HG02840 (cell line): ENCODE measurements at regions not wholly inside any gene's neighbourhood (a gene's known extent, or its start where the extent isn't known, plus 50 kb on each side); places are given as distances from the start of the nearest gene placed in this dataset.
"Not testable (repeated sequence)": the region's sequence is repeated elsewhere in the genome, so short reads cannot be mapped to it uniquely, and the experiment has no call there.

Source experiments
- ATAC-seq: cut with Tn5 transposase; IDR thresholded peaks from one replicate; pipeline ENCODE4 v1.9.1; 2021; ENCODE audit warnings: mild to moderate bottlenecking, moderate library complexity, moderate number of reproducible peaks; ENCODE audit not compliant: unreplicated experiment, low FRiP score

DNA sequence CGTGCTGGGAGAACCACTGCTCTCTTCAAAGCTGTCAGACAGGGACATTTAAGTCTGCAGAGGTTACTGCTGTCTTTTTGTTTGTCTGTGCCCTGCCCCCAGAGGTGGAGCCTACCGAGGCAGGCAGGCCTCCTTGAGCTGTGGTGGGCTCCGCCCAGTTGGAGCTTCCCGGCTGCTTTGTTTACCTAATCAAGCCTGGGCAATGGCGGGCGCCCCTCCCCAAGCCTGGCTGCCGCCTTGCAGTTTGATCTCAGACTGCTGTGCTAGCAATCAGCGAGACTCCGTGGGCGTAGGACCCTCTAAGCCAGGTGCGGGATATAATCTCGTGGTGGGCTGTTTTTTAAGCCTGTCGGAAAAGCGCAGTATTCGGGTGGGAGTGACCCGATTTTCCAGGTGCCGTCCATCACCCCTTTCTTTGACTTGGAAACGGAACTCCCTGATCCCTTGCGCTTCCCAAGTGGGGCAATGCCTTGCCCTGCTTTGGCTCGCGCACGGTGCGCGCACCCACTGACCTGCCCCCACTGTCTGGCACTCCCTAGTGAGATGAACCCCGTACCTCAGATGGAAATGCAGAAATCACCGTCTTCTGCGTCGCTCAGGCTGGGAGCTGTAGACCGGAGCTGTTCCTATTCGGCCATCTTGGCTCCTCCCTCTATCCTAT lies 617.0 kb downstream of the ADCYAP1 start:
- not testable (repeated sequence) for ATAC-seq

DNA sequence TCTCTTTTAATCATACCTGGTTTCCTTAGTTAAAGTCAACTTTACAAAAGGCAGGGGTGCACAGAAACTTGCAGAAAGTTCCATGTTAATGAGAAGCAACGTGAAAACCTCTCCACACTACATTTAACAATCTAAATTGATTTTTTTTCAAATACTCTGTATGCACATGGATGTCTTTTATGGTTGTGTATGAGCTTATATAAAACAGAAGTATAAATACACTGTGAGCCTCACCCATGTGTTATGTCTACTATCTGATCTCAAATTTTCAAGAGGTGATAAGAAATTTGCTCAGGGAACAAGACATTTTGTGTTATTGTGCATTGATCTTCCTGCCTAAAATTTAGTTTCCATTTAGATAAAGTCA lies 617.6 kb downstream of the ADCYAP1 start:
- no peak for ATAC-seq

- ATAC-seq = no peak
Measured at GRCh38 chr18:1526991-1527390, 622.3 kb downstream of the ADCYAP1 start.

DNA sequence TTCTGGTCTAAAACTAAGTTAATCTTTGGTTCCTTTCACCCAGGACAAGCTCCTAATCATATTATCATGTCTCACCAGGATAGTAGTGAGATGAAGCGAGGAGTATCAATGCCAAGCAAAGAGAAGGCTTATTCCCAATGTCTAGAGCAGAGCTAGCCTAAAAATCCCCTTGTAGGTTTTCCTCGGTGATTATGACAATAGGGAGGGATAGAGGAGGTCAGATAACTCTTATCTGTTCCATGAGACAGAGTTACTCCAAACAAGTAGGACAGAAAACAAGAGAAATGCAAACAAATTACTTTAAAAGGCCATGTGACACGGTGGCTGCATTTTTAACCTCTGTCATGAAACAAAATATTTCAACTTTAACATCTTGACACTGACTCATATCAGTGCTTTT lies 623.1 kb downstream of the ADCYAP1 start:
- ATAC-seq = no peak

- ATAC-seq = no peak
Measured at GRCh38 chr18:1528447-1528846, 623.8 kb downstream of the ADCYAP1 start.

GRCh38 chr18:1528964-1529509 lies 624.4 kb downstream of the ADCYAP1 start:
- no peak for ATAC-seq

GRCh38 chr18:1530650-1531049 lies 626.0 kb downstream of the ADCYAP1 start:
- ATAC-seq = no peak

GRCh38 chr18:1539276-1539675 lies 634.6 kb downstream of the ADCYAP1 start:
- no peak for ATAC-seq

- no peak for ATAC-seq
Measured at GRCh38 chr18:1541478-1541877, 636.8 kb downstream of the ADCYAP1 start.

DNA sequence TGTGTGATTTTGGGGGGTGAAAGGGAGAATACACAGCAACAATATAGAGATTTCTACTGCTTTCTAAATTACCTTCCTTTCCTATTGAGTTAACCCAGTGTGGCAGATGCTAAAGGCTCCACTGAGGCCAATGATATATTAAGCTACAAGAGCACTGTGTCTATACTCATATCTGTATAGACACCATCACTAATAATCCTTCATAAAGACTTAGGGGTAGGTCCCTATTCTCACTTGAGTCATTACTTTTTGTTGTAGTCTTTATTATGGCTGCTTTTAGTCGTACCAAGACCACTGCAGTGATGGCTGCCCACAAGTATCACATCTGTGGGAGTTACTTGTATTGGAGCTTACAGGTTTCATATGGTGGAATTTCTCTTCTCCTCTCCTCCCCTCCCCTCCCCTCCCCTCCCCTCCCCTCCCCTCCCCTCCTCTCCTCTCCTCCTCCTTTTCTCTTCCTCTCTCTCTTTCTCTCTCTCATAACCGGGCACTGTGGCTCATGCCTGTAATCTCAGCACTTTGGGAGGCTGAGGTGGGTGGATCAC lies 637.6 kb downstream of the ADCYAP1 start:
- ATAC-seq = no peak

DNA sequence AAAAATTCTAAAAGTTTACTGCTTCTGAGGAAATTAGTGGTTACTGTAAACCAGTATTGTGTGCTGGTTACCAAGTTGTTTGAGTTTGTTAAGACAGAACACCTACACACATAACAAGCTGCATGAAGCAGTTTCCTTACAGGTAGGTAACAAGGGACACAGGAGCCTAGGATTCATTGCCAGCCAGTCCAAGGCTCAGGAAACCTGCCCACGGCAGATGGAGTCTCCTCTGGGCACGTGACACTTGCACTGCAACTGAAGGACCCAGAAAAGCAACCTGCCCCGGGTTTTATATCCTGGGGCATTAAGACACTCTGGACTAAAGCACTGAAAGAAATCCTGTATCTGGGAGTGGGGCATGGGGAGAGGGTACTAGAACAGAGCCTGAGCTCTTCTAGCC lies 639.3 kb downstream of the ADCYAP1 start:
- no peak for ATAC-seq

DNA sequence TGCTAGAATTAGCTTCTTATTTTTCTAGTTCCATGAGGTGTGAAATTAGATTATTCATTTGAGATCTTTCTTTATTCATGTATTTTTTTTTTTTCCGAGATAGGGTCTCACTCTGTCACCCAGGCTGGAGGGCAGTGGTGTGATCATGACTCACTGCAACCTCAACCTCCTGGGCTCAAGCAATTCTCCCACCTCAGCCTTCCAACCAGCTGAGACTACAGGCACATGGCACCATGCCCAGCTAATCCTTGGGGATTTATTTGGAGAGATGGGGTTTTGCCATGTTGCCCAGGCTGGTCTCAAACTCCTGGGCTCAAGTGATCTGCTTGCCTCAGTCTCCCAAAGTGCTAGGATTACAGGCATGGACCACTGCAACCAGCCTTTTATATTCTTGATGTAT lies 653.0 kb downstream of the ADCYAP1 start:
- ATAC-seq = not testable (repeated sequence)

DNA sequence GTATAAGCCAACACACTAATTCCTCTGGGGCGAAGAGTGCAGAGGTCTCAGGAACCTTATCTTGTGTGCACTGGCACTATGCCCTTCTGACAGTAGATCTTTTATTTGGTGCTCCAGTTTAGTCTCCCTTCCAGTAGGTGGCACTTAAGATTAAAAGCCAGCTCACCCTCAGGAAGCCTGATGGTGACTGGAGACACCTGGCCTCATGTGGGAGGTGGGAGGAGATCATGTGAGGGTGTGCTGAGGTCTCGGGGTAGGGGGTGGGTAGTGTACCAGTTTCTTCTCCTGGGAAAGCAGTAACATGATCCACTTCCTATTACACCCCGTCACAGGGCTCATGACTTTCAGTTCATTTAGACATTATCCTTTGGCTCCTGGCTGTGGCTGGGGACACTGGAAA lies 654.9 kb downstream of the ADCYAP1 start:
- no peak for ATAC-seq

DNA sequence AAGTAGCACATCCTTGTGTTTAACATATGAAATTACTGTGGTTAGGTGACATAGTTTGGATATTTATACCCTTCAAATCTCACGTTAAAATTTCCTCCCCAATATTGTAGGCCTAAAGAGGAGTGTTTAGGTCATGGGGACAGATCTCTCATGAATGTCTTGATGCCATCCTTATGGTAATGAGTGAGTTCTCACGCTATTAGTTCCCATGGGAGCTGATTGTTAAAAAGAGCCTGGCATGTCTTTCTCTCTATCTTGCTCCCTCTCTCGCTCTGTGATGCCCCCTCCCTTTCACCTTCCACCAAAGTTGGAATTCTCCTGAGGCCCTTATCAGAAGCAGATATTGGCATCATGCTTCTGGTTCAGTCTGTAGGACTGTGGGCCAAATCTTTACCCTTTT lies 660.1 kb downstream of the ADCYAP1 start:
- no peak for ATAC-seq

GRCh38 chr18:1571206-1571605 lies 666.5 kb downstream of the ADCYAP1 start:
- no peak for ATAC-seq

- no peak for ATAC-seq
Measured at GRCh38 chr18:1573732-1574131, 669.1 kb downstream of the ADCYAP1 start.

DNA sequence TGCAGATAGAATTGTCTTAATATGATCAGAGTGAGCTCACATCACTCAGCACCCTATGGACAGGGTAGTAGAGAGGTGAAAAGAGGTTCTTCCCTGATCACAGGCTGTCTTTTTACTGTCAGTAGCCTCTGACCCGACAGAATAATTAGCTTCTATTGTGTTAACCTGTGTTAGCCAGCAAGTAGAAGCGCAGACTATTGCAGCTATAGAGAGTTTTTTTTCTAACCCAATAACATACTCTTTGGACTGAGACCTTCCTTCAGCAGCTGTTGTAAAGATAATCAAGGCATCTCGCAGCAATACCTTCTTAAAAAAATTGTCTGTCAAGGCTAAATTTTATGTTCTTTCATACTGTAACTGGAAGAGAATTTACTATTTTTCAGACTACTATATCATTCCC lies 670.4 kb downstream of the ADCYAP1 start:
- ATAC-seq = no peak

GRCh38 chr18:1578505-1578904 lies 673.8 kb downstream of the ADCYAP1 start:
- no peak for ATAC-seq

- no peak for ATAC-seq
Measured at GRCh38 chr18:1581581-1581980, 676.9 kb downstream of the ADCYAP1 start.

GRCh38 chr18:1585881-1586488 lies 681.3 kb downstream of the ADCYAP1 start:
- ATAC-seq = no peak

DNA sequence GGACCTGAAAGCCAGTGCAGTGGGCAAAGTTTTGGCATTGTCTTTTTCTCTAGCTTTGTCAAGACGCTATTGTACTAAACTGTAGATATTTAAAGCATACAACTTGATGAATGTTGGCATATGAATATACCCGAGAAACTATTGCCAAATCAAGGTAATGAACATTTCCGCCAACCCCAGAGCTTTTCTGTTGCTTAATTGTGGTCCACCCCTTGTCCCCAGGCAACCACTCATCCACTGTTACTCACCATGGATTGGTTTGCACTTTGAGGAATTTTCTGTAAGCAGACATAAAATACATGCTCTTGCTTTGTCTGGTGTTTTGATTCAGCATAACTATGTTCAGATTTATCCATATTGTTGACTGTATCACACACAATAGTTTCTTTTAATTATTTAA lies 688.4 kb downstream of the ADCYAP1 start:
- ATAC-seq = no peak

DNA sequence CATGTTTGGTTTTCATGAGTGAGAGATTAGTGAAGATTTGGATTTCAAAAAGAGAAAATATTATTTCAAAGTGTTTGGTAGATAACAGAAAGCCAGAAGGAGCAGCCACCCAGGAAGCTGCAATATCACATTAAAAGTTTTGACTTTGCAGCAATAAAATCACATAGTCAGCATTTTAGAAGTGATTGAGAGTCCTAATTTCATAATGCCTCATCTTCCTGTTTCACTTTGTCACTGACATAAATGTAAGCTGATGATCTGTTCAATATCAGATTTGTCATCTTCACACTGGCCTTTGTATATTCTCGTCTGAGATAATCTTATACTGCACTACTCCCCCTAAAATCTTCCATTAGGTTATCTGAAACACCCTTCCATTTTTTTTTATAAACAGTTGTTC lies 690.5 kb downstream of the ADCYAP1 start:
- ATAC-seq = no peak
